NCI-H524 treated with DMSO at 0.1 percent for 48 hours (cell line): ENCODE measurements at regions not wholly inside any gene's neighbourhood (a gene's known extent, or its start where the extent isn't known, plus 50 kb on each side); places are given as distances from the start of the nearest gene placed in this dataset.
A peak's percentile ranks its signal among the peaks of the same experiment; 100 is the strongest.

ENCODE experiments used
- DNase-seq: peaks from one replicate; lab custom pipeline; 2025; lab: John Stamatoyannopoulos, UW

DNA sequence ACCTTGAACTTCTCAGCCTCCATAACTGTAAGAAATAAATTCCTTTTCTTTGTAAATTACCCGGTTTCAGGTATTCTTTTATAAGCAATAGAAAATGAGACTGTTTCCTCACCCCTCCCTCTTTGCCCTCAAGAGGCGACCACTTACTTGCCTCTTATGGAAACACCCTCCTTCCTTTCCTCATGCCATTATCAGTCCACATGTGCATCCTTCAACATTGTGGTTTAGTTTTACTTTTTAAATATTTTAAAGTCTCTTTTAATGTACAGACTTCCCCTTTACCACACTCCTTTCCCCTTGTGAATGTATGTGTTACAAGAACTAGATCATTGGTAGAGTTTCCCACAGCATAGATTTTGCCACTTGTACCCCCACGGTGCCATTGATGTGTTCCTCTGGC lies 202.4 kb upstream of the SIX2 start:
- no peak for DNase-seq

DNA sequence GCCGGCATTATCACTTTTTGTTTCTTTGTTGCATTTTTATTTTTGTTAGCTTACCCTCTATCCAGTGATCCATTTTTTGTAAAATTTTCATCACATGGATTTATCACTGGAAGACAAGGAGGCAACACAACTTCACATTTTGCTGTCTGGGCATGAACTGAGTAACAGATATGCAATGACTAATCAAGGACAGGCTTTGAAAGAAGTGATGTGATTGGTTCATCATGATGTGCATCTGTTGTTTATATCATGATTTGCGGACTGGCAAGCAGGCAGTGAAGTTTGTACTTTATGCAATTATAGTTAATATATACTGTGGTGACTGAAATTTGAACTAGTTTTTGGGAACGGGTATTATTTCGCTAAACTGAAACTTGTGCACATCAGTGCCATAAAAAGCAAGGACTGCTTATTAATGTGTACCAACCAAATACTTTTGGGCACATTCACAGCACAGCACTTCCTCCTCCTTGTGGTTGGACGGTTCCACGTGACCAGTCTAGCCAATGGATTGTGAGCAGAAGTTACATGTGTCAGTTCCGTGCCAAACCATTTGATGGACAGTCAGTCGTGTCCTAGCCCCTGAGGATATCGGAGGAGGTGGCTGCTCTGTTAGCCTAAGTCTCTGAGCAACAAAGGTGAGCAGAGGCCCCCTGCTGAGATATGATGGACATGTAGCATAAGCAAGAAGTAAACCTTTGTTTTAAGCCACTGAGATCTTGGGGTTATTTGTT lies 201.4 kb upstream of the SIX2 start:
- no peak for DNase-seq

DNA sequence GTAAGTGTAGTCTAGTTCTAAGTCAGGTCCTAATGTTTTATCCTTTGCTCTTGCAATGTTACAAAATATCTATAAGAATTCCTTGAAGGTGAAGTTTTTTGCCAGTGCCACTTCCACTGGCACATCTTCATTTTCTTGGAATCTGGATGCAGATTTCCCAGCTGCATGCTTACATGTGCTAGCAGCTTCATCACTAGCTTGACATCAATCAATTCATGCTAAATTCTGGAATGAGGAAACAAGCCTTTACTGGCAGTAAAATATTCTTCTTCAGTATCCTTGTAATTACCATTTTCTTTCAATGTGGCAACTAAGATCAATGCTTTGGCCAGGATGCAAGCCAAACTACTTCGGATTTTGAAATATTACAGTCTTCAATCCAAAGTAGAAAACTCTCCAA lies 200.6 kb upstream of the SIX2 start:
- no peak for DNase-seq

DNA sequence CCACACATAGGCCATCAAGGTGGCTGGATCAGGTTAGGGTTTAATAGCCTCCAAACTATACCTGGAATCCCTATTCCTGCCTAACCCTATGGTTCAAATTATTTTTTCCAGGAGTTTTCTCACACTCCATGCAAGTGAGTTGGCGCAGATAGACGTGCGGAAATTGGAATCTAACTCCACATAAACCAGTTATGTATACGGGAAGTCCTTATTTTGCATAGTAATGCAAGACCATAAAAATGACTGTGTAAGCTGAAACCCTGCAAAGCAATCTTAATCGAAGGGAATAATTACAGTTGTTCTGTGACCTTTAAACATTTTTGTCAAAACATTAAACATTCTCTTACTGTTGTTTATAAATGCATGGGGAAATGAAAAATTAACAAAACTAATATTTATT lies 200.1 kb upstream of the SIX2 start:
- no peak for DNase-seq

DNA sequence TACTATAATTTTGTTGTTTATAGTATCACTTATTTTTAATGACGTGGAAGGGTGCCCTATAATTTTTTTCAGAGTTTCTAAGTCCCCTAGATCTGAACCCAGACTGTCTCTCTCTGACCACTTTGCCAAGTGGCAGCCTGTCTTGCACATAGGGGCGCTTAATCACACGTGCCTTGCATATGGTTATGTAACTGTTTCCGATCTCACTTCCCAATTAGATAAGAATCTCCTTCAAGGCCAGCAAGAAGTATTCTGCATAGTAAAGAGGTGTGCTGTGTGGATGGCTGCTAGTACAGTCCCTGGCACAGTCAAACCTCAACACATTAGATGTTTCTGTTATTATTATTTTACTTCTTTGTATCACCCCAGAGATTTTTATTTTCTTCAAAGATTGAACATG lies 197.8 kb upstream of the SIX2 start:
- DNase-seq, result no peak

DNA sequence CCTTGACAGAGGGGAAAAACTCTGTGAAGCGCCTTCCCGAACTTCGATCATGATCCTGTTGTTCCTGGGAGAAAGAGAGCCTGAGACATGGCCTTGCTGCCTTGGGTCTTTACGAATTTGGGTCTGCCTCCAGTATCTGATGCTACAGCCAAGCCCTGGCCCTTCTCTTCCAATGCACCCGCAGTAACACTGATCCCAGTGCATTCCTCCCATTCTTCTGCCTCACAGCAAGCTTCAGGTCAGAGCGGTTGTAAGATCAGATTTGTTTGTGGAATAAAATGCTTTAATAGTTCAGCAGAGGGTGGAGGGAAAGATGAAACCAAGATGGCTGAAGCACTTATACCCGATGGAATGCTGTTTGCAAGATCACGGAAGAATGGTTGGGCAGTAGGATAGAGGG lies 196.7 kb upstream of the SIX2 start:
- DNase-seq, result no peak

DNA sequence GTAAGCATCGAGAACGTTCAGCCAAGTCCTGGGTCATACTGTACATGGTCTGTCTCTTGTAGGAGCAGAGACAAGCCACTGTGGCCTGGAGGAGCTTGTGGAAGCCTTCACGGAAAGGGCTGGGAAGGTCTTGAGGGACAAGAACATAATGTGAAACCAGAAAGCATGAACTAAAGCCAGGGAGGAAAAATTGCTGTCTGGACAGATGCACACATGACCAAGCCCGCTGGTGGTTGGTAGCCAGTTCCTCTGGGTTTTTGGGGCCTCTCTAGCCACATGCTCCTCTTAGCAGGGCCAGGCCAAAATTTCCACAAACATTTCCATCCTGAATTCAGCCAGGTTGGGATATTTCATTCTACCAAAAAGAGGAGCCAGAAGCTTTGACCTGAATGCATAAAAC lies 196.2 kb upstream of the SIX2 start:
- DNase-seq, result no peak

DNA sequence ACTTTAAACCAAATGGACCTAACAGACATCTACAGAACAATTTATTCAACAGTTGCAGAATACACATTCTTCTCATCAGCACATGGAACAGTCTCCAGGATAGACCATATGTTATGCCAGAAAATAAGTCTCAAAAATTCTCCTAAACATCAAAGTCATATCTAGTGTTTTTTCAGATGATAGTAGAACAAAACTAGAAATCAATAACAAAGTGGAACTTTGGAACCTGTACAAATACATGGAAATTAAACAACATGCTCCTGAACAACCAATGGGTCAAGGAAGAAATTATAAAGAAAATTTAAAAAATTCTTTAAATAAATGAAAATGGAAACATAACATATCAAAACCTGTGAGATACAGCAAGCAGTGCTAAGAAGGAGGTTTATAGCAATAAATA lies 194.1 kb upstream of the SIX2 start:
- no peak for DNase-seq

DNA sequence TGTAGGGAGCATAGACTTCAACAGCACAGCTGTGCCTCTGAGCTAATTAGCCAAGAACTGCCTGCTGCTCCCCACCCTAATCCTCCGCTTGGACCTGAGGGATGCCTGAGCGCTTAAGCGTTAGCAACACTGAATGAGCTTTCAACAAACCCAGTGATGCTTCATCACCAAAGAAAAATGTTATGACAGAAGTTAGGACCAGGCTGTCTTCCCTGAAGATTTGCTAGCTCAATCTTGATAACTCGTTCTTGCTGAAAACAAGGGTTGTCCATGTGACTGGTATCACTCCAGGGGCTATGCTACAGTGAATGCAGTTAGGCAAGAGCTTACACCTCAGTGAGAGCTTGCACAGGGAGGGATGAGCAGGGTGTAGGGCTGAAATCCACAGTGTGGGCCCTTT lies 190.7 kb upstream of the SIX2 start:
- peak; percentile 45 for DNase-seq

DNA sequence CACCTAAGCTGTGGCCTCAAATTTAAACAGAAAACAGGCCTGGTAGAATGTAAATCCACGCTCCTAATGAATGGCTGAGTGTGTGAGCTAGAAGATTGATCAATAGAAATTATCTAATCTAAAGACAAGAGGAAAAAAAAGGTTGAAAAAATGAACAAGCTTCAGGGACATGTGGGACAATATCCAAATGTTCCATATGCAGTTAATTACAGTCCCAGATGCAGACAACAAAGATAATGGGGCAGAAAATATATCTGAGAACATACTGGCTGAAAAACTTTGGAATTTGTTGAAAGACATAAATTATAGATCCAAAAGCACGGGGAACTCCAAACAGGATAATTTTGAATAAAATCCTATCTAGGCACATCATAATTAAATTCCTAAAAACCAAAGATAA lies 186.7 kb upstream of the SIX2 start:
- no peak for DNase-seq

DNA sequence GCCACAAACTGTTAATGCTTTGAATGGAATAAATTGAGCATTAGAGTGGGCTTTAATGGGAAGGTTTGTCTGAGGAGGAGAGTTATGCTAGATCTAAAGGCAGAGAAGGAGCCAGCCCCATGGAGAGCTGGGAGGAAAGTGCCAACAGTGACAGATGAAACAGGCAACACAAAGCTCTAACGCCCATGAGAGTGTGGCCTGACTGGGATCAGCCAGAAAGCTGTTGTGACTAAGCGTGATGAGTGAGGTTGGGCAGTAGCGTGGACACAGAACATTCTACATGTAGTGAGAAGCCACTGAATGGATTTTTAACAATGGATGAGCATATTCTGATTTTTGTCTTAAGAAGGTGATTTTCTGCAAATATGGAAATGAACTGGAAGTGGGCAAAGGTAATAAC lies 185.3 kb upstream of the SIX2 start:
- DNase-seq, result no peak

DNA sequence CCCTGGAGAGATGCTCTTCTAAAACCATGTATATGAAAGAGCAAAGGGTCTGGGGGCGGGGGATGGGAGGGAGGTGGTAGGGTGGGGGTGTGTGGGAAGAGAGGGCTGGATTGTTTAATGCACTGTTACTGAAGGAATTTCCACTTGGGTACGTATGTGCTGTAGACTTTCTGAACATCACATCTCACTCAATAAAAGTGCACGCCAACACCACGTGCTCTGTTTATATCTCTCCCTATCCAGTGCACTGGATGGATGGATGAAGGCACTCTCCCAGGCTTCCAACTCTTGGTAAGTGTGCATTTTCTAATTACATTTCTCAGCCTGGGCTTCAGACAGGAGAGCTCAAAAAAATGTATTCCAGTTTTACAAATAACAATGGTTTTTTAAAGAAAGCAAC lies 184.3 kb upstream of the SIX2 start:
- DNase-seq, result no peak

DNA sequence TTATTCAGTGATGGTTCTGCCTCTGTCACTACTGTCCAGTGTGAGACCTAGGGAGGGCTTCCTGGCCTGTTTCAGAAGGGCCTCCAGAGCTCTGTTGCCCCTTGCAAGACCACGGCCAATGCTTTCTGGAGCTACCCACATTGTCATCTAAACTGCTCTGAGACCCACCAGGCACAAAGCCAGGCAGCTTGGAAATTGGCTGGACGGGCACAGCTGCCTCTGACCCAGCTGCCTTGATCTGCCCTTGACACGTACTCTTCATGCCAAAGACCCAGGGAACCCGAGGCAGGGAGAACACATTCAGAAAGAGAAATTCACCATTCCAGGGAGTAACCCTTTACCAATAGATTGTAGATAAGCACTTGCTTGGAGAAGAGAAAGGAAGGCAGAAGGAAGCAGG lies 183.7 kb upstream of the SIX2 start:
- no peak for DNase-seq

DNA sequence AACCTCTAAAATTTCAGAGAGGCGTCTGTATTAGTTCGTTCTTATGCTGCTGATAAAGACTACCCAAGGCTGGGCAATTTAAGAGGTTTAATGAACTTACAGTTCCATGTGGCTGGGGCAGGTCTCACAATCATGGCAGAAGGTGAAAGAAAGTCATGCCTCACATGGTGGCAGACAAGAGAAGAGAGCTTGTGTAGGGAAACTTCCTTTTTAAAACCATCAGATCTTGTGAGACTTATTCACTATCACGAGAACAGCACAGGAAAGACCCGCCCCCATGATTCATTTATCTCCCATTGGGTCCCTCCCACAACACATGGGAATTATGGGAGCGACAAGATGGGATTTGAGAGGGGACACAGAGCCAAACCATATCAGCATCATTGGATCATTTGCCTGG lies 183.2 kb upstream of the SIX2 start:
- no peak for DNase-seq

DNA sequence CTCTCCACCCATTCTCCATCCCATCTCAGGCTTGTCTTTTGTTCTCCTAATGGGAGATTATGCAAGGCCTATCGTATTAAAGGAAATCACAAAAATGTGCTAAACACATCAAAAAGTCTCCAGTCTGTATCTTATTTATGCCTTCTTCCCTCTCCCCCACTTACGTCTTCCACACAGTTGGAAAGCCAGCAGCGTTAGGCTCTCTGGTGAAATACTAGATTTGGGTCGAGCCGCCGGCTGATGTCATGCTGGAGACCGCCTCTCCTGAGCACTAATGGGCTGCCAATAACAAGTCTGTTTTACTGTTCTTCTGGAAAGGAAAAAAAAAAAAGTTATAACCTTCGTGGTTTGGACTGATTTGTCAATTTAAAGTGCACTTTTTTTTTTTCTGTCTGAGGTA lies 182.7 kb upstream of the SIX2 start:
- DNase-seq, result no peak

DNA sequence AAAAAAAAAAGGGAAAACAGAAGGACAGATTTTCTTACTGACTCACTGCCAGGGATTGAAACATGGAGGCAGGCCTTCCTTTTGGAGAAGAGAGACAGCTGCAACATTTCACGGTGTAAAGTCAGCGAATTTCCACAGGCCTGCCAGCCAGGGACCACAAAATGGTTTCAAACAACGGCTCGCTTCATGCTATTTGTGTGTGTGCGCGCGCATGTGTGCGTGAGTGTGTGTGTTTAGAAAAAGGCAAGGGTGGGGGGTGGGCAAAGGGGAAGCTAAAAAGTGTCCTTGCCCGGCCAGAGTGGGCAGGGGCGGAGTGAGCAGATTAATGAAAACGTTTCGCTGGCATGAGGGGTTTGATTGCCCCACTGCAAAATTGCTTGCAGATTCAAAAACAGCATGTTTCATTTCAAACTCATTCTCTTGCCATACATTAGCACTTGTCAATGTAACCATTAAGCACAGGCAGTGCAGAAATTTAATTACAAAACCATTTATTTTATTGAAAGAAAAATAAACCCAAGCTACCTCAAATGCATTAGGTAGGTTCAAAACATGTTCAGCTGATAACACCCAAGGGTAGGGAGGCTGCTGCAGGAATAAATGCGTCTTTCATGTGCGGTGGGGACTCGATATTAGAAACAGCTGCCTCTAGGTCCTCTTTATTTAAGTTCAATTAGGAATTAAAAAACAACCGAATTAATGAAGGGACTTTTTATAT lies 182.1 kb upstream of the SIX2 start:
- DNase-seq, result no peak

DNA sequence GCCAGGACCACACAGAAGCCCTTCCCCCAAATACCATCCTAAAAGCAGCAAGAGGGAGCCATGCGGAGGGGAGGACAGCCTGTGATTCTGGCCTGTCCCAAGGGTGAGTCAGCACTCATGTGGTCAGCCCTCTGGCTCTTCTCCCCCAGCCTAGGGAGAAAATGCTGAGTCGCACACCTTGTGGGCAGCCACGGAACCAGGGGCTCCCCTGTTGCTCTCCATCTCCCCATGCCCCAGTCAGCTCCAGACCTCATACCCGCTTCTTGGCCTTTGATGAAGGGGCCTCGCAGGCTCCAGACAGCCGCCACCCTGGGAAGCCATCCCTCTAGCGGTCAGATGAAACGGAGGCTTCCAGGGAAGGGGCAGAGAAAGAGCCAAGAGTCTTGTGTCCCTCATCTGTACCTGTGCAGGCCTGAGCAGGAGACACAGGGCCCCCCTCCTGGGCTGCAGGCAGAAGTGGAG lies 181.3 kb upstream of the SIX2 start:
- DNase-seq, result no peak

DNA sequence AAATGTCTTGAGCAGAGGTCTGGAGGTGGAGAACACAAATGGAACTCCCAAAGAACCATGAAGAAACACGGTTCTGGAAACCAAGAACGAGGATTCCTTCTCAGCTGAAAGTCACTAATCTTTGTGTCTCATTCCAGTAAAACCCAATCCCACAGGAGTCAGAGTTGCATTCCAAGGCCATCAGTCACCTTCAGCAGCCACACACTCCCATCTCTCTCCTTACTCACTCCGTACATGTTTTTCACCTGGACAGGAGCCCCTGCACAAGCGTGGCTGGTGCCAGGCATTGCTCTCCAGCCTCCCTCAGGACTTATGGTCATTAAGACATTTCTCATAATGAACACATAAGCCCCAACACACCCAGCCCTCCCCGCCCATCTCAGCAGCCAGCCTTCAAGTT lies 175.4 kb upstream of the SIX2 start:
- no peak for DNase-seq

DNA sequence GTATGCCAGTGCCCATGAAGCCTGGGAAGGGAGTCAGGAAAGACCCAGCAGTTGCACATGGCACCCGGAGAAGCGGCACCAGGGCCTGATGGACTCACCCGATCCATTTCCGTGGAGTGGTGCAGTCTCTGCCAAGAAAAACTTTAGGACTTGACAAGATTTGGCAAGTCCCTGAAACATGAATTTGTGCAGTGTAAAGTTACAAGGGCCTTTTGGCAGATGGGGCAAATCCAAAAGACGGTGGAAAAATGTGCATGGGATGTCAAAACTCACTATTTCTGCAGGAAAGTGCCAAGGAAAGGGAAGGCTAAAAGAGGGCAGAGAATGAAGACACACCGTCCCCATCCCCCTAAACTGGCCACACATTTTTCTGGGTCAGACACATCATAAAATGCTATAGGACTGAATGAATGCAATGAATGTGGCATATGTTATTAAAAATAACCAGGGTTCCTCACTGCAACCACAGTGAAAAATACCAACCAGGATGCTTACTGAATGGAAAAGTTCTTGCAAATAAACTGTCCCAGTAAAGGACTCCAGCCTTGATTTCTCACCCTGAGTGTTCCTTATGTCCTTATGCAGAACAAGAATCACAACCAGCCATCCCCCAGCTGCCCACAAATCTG lies 173.5 kb upstream of the SIX2 start:
- no peak for DNase-seq

DNA sequence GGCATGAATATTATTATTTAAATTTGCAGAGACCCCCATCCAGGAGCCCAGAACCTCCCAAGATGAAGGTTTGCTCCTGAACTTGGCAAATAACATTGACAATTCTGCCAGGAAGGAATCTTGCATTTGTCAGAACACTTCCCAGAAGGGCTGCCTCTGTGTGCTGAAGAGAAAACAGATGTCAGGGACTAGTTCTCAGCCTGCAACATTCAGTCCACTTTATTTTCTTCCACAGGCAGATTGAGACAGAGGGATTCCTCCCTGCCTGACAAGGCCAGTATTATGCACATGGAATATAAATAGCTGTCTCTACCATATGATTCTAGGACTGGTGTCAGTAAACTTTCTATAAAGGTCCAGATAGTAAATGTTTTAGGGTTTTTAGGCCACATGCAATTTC lies 171.5 kb upstream of the SIX2 start:
- no peak for DNase-seq

DNA sequence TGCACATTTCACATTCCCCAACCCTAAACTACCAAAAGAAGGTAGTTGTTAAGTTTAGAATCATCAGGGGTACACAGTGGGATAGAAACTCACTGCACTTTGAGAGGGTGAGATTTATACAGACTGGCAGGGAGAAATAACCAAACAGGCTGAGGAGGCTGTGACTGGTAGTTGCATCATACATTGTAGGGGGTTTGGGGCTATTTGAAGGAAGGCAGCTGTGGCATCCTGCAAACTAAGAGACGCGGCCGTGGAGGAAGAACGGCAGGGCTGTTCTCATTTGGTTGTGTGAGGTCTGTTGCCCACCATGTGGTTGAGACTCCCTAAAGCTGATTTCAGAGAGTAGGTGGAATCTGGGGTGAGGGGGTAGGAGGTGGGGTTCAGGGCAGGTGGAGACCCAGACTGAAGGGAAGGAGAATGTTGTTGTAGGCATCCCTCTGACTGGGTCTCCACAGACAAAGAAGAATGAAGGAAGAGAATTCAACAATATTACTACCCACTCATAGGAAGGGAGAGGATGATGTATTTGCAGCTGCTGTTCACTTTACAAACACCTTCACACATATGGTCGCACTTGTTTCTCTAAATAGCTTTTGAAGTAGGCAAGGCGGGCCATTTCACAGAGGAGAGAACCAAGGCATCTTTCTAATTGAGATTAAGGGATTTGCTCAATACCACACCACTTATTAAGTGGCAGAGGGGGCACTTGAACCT lies 170.9 kb upstream of the SIX2 start:
- DNase-seq, result no peak

DNA sequence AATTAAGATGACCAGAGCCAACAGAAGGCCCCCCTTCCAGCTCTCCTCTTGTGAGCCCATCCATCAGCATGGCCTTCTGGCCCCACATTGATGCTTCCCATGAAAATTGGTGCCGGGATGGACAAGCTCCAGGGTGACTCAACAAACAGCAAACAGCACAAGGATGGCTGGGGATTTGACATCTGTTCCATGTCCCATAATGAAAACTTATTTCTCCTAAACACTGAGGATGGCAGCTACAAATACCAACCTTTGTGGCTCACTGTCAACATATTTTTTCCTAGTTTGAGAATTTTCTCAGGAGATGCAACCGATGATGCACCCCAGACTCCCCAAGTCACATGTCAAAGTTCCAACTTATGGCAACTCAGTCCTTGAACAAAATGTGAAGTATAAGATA lies 169.6 kb upstream of the SIX2 start:
- DNase-seq, result no peak

DNA sequence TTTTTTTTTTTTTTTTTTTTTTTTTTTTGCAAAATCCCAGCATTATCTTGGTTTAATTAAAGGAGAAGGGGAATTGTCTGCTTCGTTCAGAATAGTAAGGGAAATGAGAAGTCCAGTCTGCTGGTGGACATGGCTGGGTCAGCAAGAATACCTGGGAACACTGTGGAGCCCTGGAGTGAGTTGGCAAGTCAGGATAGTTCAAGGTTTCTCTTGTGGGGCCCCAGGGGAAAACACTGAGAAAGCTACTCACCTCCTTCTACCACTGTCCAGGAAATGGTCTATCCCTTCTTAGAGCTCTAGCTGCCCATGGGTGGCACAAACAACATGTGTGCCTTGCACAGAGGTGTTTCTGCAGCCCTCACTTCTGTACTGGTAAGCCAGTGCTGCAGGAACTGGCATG lies 169.1 kb upstream of the SIX2 start:
- DNase-seq, result no peak
